NB4 (cell line): ENCODE measurements at regions not wholly inside any gene's neighbourhood (a gene's known extent, or its start where the extent isn't known, plus 50 kb on each side); places are given as distances from the start of the nearest gene placed in this dataset.

Experiments
- DNase-seq: peaks from one replicate; pipeline ENCODE4 v3.0.0; 2010; ENCODE audit warnings: low read depth
- H3K4me3 ChIP-seq: one replicate; pipeline ENCODE4 v1.5.1; 2011; ENCODE audit warnings: mild to moderate bottlenecking, low read depth, low read length, moderate library complexity
- CTCF ChIP-seq: IDR thresholded peaks from one replicate; pipeline ENCODE4 v1.5.1; 2012; ENCODE audit warnings: low read depth, low read length
- MAX ChIP-seq: IDR thresholded peaks from 2 replicates; pipeline ENCODE4 v1.6.1; 2011; ENCODE audit warnings: low read depth, low read length
- MYC ChIP-seq: IDR thresholded peaks from 2 replicates; pipeline ENCODE4 v1.6.1; 2011; ENCODE audit warnings: low read depth, low read length
- POLR2A ChIP-seq: IDR thresholded peaks from 2 replicates; pipeline ENCODE4 v1.6.1; 2011; ENCODE audit warnings: mild to moderate bottlenecking; ENCODE audit not compliant: insufficient read length; ENCODE audit errors: extremely low read depth

GRCh38 chr10:108911814-108912541, 1011.3 kb downstream of the XPNPEP1 start:
- TF ChIP-seq POLR2A: no peak
- TF ChIP-seq MYC: no peak
- TF ChIP-seq MAX: no peak
- TF ChIP-seq CTCF: no peak
- no peak for DNase-seq

GRCh38 chr10:108908096-108908495, 1015.2 kb downstream of the XPNPEP1 start:
- TF ChIP-seq MYC (no peak), POLR2A (no peak), CTCF (no peak), MAX (no peak)
- H3K4me3 ChIP-seq: no peak overlapping the region
- no peak for DNase-seq

More at GRCh38 chr10:108911814-108912541, 1011.3 kb downstream of the XPNPEP1 start:
- H3K4me3 ChIP-seq: no peak overlapping the region

- TF ChIP-seq POLR2A: no peak
- no peak for TF ChIP-seq CTCF
- no peak for TF ChIP-seq MYC
- no peak for TF ChIP-seq MAX
- H3K4me3 ChIP-seq: no peak overlapping the region
- DNase-seq: no peak
These were observed 1017.5 kb downstream of the XPNPEP1 start for GRCh38 chr10:108905821-108906220.

- no peak overlapping the region for H3K4me3 ChIP-seq
- TF ChIP-seq MYC: no peak
- no peak for TF ChIP-seq CTCF
- TF ChIP-seq MAX: no peak
- TF ChIP-seq POLR2A: no peak
- DNase-seq: no peak
These were observed 1018.1 kb downstream of the XPNPEP1 start for GRCh38 chr10:108905171-108905570.

- no peak for TF ChIP-seq MAX
- no peak for TF ChIP-seq CTCF
- no peak for TF ChIP-seq MYC
- no peak for TF ChIP-seq POLR2A
- no peak for DNase-seq
These were observed 1019.0 kb downstream of the XPNPEP1 start for GRCh38 chr10:108904163-108904838.

More at GRCh38 chr10:108904163-108904838, 1019.0 kb downstream of the XPNPEP1 start:
- no peak overlapping the region for H3K4me3 ChIP-seq
